ENCODE measurements at regions not wholly inside any gene's neighbourhood (a gene's known extent, or its start where the extent isn't known, plus 50 kb on each side); places are given as distances from the start of the nearest gene placed in this dataset.

- Histone ChIP-seq H3K9ac (ENCODE audit: low read depth in 1 of 2, low read length in 2 of 2) (no peak overlapping the region), H3K27ac (ENCODE audit: low read depth in 1 of 2, low read length in 2 of 2) (no peak overlapping the region), H3K4me3 (ENCODE audit: low read depth in 1 of 3, low read length in 3 of 3) (no peak overlapping the region), H3K27me3 (ENCODE audit: control insufficient read depth in 4 of 4, insufficient read depth in 4 of 4, low read length in 3 of 4) (peaks cover 0 to 5% (median 0%) of the 10 kb centered on the region in 4 donors), H3K4me1 (ENCODE audit: control insufficient read depth in 4 of 4, insufficient read depth in 4 of 4, low read length in 3 of 4) (no peaks in the 10 kb centered on the region), H3K9me3 (ENCODE audit: control insufficient read depth in 4 of 4, low read length in 3 of 4) (no peaks in the 10 kb centered on the region), H3K36me3 (ENCODE audit: control insufficient read depth in 4 of 4, insufficient read depth in 3 of 4, low read depth in 1 of 4, low read length in 3 of 4) (no peaks in the 10 kb centered on the region)
- no peak for TF ChIP-seq HNF4A (conservative IDR thresholded peaks at IDR 0.05)
- no peak for TF ChIP-seq YY1 (IDR thresholded peaks at IDR 0.05)
- TF ChIP-seq CTCF (IDR thresholded peaks at IDR 0.05; ENCODE audit: low read depth, low read length, missing input control), result no peak
- no peak for TF ChIP-seq REST (IDR thresholded peaks at IDR 0.05)
- TF ChIP-seq FOXA1 (IDR thresholded peaks at IDR 0.05), result no peak
- no peak for TF ChIP-seq RXRA (IDR thresholded peaks at IDR 0.05)
- TF ChIP-seq JUND (IDR thresholded peaks at IDR 0.05), result no peak
- no peak for TF ChIP-seq HNF4G (IDR thresholded peaks at IDR 0.05)
- no peak for TF ChIP-seq EGR1 (IDR thresholded peaks at IDR 0.05; ENCODE audit: low read depth in 2 of 2)
- TF ChIP-seq ZBTB33 (IDR thresholded peaks at IDR 0.05), result no peak
- TF ChIP-seq NR2F2 (IDR thresholded peaks at IDR 0.05), result no peak
- TF ChIP-seq FOXA2 (IDR thresholded peaks at IDR 0.05), result no peak
- TF ChIP-seq RAD21 (IDR thresholded peaks at IDR 0.05), result no peak
- no peak for TF ChIP-seq ATF3 (IDR thresholded peaks at IDR 0.05)
- no peak for TF ChIP-seq TAF1 (conservative IDR thresholded peaks at IDR 0.05)
- no peak for TF ChIP-seq MAX (IDR thresholded peaks at IDR 0.05)
- no peak for TF ChIP-seq SP1 (IDR thresholded peaks at IDR 0.05)
- 84% methylated on average over 7 of the region's 7 CpGs for WGBS
- no peak for DNase-seq (ENCODE audit: low spot score)
These were observed 189.3 kb downstream of the FAT3 start for GRCh38 chr11:92413757-92414513.

Data from liver (tissue), 8 donors.